Gastroesophageal sphincter (tissue), 4 donors: ENCODE measurements at regions not wholly inside any gene's neighbourhood (a gene's known extent, or its start where the extent isn't known, plus 50 kb on each side); places are given as distances from the start of the nearest gene placed in this dataset.

ENCODE experiments used
- ATAC-seq: fragments of 150-250 bp; one replicate; pipeline ENCODE4 v1.9.1; 2016; ENCODE audit warnings: mild to moderate bottlenecking, moderate library complexity
- H3K27ac ChIP-seq, 4 donors: fragments of 200-600 bp; sonication (generic) in 3 of 4; 1 replicate in 3 of 4; 2 replicates in 1 of 4; pipeline ENCODE4 v1.5.1; 2016 to 2019
- H3K27me3 ChIP-seq: fragments of 200-600 bp; sonication (generic); one replicate; pipeline ENCODE4 v1.5.1; 2019
- H3K36me3 ChIP-seq, 2 donors: fragments of 200-600 bp; sonication (generic); one replicate each; pipeline ENCODE4 v1.5.1; 2019; ENCODE audit warnings: control low read depth in 1 of 2
- H3K4me1 ChIP-seq, 3 donors: fragments of 200-600 bp; sonication (generic); 1 replicate in 2 of 3; 2 replicates in 1 of 3; pipeline ENCODE4 v1.5.1; 2016 to 2019; ENCODE audit warnings: control low read depth in 2 of 3
- H3K4me3 ChIP-seq, 2 donors: fragments of 200-600 bp; sonication (generic); one replicate each; pipeline ENCODE4 v1.5.1; 2019; ENCODE audit warnings: mild to moderate bottlenecking in 1 of 2, moderate library complexity in 1 of 2
- H3K9me3 ChIP-seq, 3 donors: fragments of 200-600 bp; sonication (generic); one replicate each; pipeline ENCODE4 v1.5.1; 2017 to 2019; ENCODE audit warnings: control low read depth in 2 of 3
- CTCF ChIP-seq, 4 experiments: fragments of 200-600 bp in 2 of 4; fragments of 450-650 bp in 2 of 4; sonication (generic) in 1 of 4; IDR thresholded peaks; one replicate each; pipeline ENCODE4 v1.5.1; 2017 to 2019; ENCODE audit warnings: antibody characterized with exemption in 4 of 4, mild to moderate bottlenecking in 2 of 4, moderate library complexity in 2 of 4
- EP300 ChIP-seq: sonication (generic); formaldehyde crosslinking; IDR thresholded peaks from one replicate; pipeline ENCODE4 v1.6.1; 2017; ENCODE audit warnings: antibody characterized with exemption, mild to moderate bottlenecking
- POLR2A ChIP-seq, 2 donors: fragments of 450-650 bp; IDR thresholded peaks; one replicate each; pipeline ENCODE4 v1.6.1; 2017; ENCODE audit warnings: antibody characterized with exemption in 2 of 2, mild to moderate bottlenecking in 2 of 2, moderate library complexity in 1 of 2
- POLR2AphosphoS5 ChIP-seq: sonication (generic); formaldehyde crosslinking; IDR thresholded peaks from one replicate; pipeline ENCODE4 v1.6.1; 2017; ENCODE audit warnings: antibody characterized with exemption
- WGBS, 2 donors: methylation state at CpG; one replicate each; pipeline ENCODE4 v1.1.5; 2018; ENCODE audit warnings: low coverage in 1 of 2; 5-methylcytosine and 5-hydroxymethylcytosine counted together

DNA sequence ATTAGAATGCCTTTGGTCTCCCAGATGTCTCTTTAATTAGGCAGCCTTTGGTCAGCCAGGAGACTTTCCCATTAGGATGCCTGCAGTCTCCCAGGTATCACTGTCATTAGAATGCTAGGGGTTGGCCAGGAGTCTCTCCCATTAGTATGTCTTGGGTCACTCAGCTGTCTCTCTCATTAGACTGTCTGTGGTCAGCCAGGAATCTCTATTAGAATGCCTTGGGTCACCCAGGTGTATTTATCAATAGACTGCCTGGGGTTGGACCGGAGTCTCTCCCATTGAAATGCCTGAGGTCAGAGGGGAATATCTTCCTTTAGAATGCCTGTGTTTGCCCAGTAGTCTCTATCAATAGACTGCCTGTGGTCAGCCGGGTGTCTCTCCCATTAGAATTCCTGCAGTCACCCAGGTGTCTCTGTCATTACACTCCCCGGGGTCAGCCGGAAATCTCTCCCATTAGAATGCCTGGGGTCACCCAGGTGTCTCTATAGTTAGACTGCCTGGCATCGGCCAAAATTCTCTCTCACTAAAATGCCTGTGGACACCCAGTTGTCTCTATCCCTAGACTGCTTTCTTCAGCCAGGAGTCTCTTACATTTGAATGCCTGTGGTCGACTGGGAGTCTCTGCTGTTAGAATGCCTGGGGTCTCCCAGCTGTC is 1460.3 kb downstream of the UQCRFS1 start:
- no peak for TF ChIP-seq POLR2AphosphoS5
- TF ChIP-seq POLR2A (IDR thresholded peaks at IDR 0.05): no peak
- TF ChIP-seq CTCF (IDR thresholded peaks at IDR 0.05): no peak
- TF ChIP-seq EP300: no peak
- ATAC-seq: no peak

GRCh38 chr19:27751044-27751391 is 1461.9 kb downstream of the UQCRFS1 start:
- no peak for ATAC-seq
- Histone ChIP-seq H3K36me3 (no peaks in the 10 kb centered on the region), H3K27ac (no peak overlapping the region), H3K4me1 (peaks cover 0 to 24% (median 0%) of the 10 kb centered on the region in 3 donors), H3K4me3 (no peak overlapping the region), H3K27me3 (no peaks in the 10 kb centered on the region), H3K9me3 (no peaks in the 10 kb centered on the region)
- no peak for TF ChIP-seq POLR2A (IDR thresholded peaks at IDR 0.05)
- no peak for TF ChIP-seq EP300
- WGBS, 2 donors: 61 to 83% methylated on average over 2 to 3 of the region's 4 CpGs

More for the DNA sequence above, 1460.3 kb downstream of the UQCRFS1 start:
- Histone ChIP-seq H3K4me1 (peaks cover 0 to 9% (median 0%) of the 10 kb centered on the region in 3 donors), H3K9me3 (no peaks in the 10 kb centered on the region), H3K27me3 (no peaks in the 10 kb centered on the region), H3K27ac (no peak overlapping the region), H3K36me3 (no peaks in the 10 kb centered on the region), H3K4me3 (no peak overlapping the region)
- 83% methylated on average over 2 of the region's 6 CpGs; no CpG with 5 or more reads in 1 of the 2 donors for WGBS, 2 donors

- Histone ChIP-seq H3K36me3 (peaks cover 0 to 1% of the 10 kb centered on the region in 2 donors), H3K4me1 (peaks cover 0 to 24% (median 0%) of the 10 kb centered on the region in 3 donors), H3K27me3 (no peaks in the 10 kb centered on the region), H3K4me3 (no peak overlapping the region), H3K27ac (no peak overlapping the region), H3K9me3 (no peaks in the 10 kb centered on the region)
- 78 to 79% methylated on average over 5 to 6 of the region's 6 CpGs for WGBS, 2 donors
- TF ChIP-seq EP300 (no peak), POLR2AphosphoS5 (no peak), POLR2A (IDR thresholded peaks at IDR 0.05) (no peak), CTCF (IDR thresholded peaks at IDR 0.05) (no peak)
- no peak for ATAC-seq
These were observed 1462.4 kb downstream of the UQCRFS1 start for GRCh38 chr19:27750391-27751043.

DNA sequence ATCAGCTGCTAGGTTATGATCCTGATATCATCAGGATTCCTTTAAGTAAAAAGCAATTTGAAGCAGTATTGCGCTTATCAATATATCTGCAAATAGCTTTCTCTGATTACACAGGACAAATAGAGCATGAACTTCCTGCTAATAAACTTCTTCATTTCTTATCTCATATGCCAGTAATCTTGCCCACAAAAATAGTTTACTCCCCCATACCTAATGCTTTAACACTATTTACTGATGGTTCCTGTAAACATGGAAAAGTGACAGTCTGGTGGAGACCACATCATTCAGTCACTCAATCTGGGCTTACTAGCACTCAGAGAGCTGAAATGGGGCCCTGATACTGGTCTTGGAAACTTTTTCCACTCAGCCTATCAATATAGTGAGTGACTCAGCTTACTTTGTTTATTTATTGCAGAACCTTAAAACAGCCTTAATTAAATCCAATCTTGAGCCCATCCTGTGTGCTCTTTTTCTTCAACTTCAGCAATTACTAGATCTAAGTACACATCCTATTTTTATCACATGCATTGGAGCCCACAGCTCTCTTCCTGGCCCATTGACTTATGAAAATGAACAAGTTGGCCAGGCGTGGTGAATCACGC is 1464.3 kb downstream of the UQCRFS1 start:
- no peak overlapping the region for H3K27ac ChIP-seq
- 94 to 100% methylated on average over 3 of the region's 3 CpGs for WGBS, 2 donors
- no peak for ATAC-seq
- H3K9me3 ChIP-seq: no peaks in the 10 kb centered on the region
- H3K4me1 ChIP-seq: peaks cover 0 to 24% (median 0%) of the 10 kb centered on the region in 3 donors
- TF ChIP-seq EP300: no peak
- TF ChIP-seq CTCF (IDR thresholded peaks at IDR 0.05): no peak
- TF ChIP-seq POLR2A (IDR thresholded peaks at IDR 0.05): no peak
- no peak for TF ChIP-seq POLR2AphosphoS5
- H3K27me3 ChIP-seq: no peaks in the 10 kb centered on the region
- H3K4me3 ChIP-seq: no peak overlapping the region
- H3K36me3 ChIP-seq: peaks cover 0 to 15% of the 10 kb centered on the region in 2 donors

DNA sequence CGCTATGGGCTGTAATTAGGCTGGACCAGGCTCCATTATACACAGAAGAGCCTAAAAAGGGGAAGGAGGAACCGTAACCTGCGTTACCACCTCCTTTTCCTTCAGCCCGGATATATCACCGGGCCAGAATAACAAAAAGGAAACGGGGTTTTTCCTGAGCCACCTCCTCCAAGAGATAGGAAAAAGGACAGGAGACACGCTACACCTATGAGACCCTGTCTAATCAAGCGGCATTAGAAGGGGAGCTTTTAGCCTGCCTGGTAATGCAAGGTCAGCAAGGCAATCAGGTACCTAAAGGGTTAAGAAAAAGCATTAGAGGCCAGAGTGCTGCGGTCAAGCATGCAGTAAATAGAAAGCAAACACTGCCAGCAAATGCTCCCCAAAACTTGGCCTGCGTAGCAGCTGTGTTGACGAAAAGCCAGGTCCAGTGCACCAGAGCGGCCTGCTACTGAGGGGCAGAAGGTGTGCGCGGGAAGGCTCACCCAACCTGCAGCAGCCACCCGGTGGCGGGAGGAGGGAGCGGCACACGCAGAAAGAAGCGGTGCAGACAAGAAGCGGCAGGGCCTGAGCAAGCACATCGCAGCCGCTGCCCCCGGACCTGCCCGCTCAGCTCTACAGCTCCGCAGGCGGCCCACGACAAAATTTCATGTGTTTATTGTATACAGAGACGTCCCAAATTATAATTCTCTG is 1466.1 kb downstream of the UQCRFS1 start:
- Histone ChIP-seq H3K9me3 (no peaks in the 10 kb centered on the region), H3K4me1 (peaks cover 0 to 24% (median 0%) of the 10 kb centered on the region in 3 donors), H3K36me3 (peaks cover 0 to 15% of the 10 kb centered on the region in 2 donors), H3K4me3 (peak overlapping the region in 1 of 2 donors; percentile 34), H3K27ac (no peak overlapping the region), H3K27me3 (no peaks in the 10 kb centered on the region)
- peak; percentile 36 for ATAC-seq
- peak in 3 of 4 experiments; percentile 4 to 32 (median 32) for TF ChIP-seq CTCF (IDR thresholded peaks at IDR 0.05)
- no peak for TF ChIP-seq POLR2A (IDR thresholded peaks at IDR 0.05)
- WGBS, 2 donors: 27 to 34% methylated on average over 15 to 25 of the region's 28 CpGs
